Astrocyte (in vitro differentiated cells and primary cell): ENCODE measurements at regions not wholly inside any gene's neighbourhood (a gene's known extent, or its start where the extent isn't known, plus 50 kb on each side); places are given as distances from the start of the nearest gene placed in this dataset.

Experiments used
- DNase-seq: peaks from one replicate; pipeline ENCODE4 v3.0.0-alpha.2; 2010; ENCODE audit warnings: low read depth
- FAIRE-seq: peaks from 2 replicates; lab custom pipeline; 2011; peaks lifted over from hg19 to GRCh38; lab: Jason Lieb, UNC
- H2AFZ ChIP-seq: 2 replicates; pipeline ENCODE4 v1.6.0; 2012; ENCODE audit warnings: low read depth, low read length, inconsistent platforms
- H3K27ac ChIP-seq: 2 replicates; pipeline ENCODE4 v1.5.1; 2011; ENCODE audit warnings: low read depth, low read length, inconsistent platforms
- H3K27me3 ChIP-seq: 2 replicates; pipeline ENCODE4 v1.6.0; 2011; ENCODE audit warnings: low read length, inconsistent platforms; ENCODE audit not compliant: insufficient read depth
- H3K36me3 ChIP-seq: 2 replicates; pipeline ENCODE4 v1.5.1; 2011; ENCODE audit warnings: low read length, inconsistent platforms; ENCODE audit not compliant: insufficient read depth
- H3K4me1 ChIP-seq: 2 replicates; pipeline ENCODE4 v1.5.1; 2011; ENCODE audit warnings: low read length, inconsistent platforms; ENCODE audit not compliant: insufficient read depth
- H3K4me2 ChIP-seq: 2 replicates; pipeline ENCODE4 v1.6.0; 2012; ENCODE audit warnings: low read length, inconsistent platforms
- H3K4me3 ChIP-seq: 2 replicates; pipeline ENCODE4 v1.5.1; 2011; ENCODE audit warnings: low read depth, mild to moderate bottlenecking, low read length, inconsistent platforms; ENCODE audit not compliant: insufficient read depth
- H3K79me2 ChIP-seq: 2 replicates; pipeline ENCODE4 v1.6.0; 2012; ENCODE audit warnings: mild to moderate bottlenecking, low read length, inconsistent platforms; ENCODE audit not compliant: insufficient read depth
- H3K9ac ChIP-seq: 2 replicates; pipeline ENCODE4 v1.6.0; 2012; ENCODE audit warnings: mild to moderate bottlenecking, low read length, inconsistent platforms
- H3K9me3 ChIP-seq: 2 replicates; pipeline ENCODE4 v1.5.1; 2012; ENCODE audit warnings: low read depth, mild to moderate bottlenecking, low read length, inconsistent platforms; ENCODE audit not compliant: insufficient read depth
- H4K20me1 ChIP-seq: 2 replicates; pipeline ENCODE4 v1.6.0; 2012; ENCODE audit warnings: low read length, inconsistent platforms; ENCODE audit not compliant: insufficient read depth
- H3K27ac Mint-ChIP-seq: one replicate; pipeline ENCODE4 v1.8.0; 2021; ENCODE audit warnings: mild to moderate bottlenecking, mixed read lengths; ENCODE audit not compliant: unreplicated experiment
- H3K27me3 Mint-ChIP-seq: one replicate; pipeline ENCODE4 v1.8.0; 2021; ENCODE audit warnings: low read depth, mixed read lengths; ENCODE audit not compliant: unreplicated experiment
- H3K36me3 Mint-ChIP-seq: one replicate; pipeline ENCODE4 v1.8.0; 2021; ENCODE audit warnings: low read depth, mixed read lengths; ENCODE audit not compliant: unreplicated experiment
- H3K4me1 Mint-ChIP-seq: one replicate; pipeline ENCODE4 v1.8.0; 2021; ENCODE audit warnings: low read depth, mixed read lengths; ENCODE audit not compliant: unreplicated experiment
- H3K4me3 Mint-ChIP-seq: one replicate; pipeline ENCODE4 v1.8.0; 2021; ENCODE audit warnings: mild to moderate bottlenecking, moderate library complexity, mixed read lengths; ENCODE audit not compliant: unreplicated experiment
- H3K9me3 Mint-ChIP-seq: one replicate; pipeline ENCODE4 v1.8.0; 2021; ENCODE audit warnings: mild to moderate bottlenecking, mixed read lengths; ENCODE audit not compliant: unreplicated experiment
- EZH2 ChIP-seq: IDR thresholded peaks from 2 replicates; pipeline ENCODE4 v1.6.1; 2012; ENCODE audit warnings: mild to moderate bottlenecking, low read length, inconsistent platforms; ENCODE audit not compliant: insufficient read depth
- TF ChIP-seq, protein P1 (sequence below): IDR thresholded peaks from 2 replicates; pipeline ENCODE4 v1.5.1; 2011; ENCODE audit warnings: low read depth, mild to moderate bottlenecking, inconsistent platforms, low read length, moderate library complexity; ENCODE audit not compliant: insufficient read depth

DNA sequence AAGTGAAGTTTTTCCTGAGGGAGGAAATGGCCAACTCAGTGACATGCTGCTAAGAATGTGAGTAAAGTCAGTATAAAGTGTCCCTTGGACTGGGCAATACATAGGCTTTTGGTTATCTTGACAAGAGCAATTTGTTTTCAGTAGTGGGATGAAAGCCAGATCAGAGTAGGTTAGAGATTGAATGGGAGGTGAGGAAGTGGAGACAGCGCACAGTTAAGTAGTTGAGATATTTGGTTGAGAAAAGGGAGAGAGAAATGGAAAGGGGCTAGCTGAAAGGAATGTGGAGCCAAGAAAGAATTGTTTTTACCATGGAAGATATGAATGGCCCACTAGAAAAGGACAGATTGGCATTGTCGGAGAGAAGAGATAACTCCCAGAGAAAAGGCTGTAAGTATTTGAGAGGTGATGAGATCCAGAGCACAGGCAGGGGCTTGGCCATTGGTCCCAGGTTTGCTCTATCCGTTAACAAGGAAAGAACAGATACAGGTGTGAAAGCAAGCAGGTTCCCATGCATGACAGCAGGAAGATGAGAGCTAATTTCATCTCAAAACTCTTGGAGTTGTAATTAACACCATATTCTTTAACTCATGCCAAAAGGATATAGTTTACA, 392.0 kb downstream of the NR2F1-AS1 start:
- H3K36me3 ChIP-seq: no peaks in the 10 kb centered on the region
- Mint-ChIP-seq H3K27me3 (no peaks in the 10 kb centered on the region), H3K4me1 (peaks cover 59% of the 10 kb centered on the region), H3K27ac (peak overlapping the region; percentile 84), H3K36me3 (no peaks in the 10 kb centered on the region), H3K9me3 (no peaks in the 10 kb centered on the region), H3K4me3 (no peak overlapping the region)
- no peaks in the 10 kb centered on the region for H4K20me1 ChIP-seq
- no peak overlapping the region for H2AFZ ChIP-seq
- H3K79me2 ChIP-seq: no peaks in the 10 kb centered on the region
- H3K4me1 ChIP-seq: peaks cover 55% of the 10 kb centered on the region
- peak overlapping the region; percentile 69 for H3K4me2 ChIP-seq
- H3K27me3 ChIP-seq: no peaks in the 10 kb centered on the region
- no peak for TF ChIP-seq EZH2
- TF ChIP-seq, protein P1, sequence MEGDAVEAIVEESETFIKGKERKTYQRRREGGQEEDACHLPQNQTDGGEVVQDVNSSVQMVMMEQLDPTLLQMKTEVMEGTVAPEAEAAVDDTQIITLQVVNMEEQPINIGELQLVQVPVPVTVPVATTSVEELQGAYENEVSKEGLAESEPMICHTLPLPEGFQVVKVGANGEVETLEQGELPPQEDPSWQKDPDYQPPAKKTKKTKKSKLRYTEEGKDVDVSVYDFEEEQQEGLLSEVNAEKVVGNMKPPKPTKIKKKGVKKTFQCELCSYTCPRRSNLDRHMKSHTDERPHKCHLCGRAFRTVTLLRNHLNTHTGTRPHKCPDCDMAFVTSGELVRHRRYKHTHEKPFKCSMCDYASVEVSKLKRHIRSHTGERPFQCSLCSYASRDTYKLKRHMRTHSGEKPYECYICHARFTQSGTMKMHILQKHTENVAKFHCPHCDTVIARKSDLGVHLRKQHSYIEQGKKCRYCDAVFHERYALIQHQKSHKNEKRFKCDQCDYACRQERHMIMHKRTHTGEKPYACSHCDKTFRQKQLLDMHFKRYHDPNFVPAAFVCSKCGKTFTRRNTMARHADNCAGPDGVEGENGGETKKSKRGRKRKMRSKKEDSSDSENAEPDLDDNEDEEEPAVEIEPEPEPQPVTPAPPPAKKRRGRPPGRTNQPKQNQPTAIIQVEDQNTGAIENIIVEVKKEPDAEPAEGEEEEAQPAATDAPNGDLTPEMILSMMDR: no peak
- FAIRE-seq (peak; percentile 37), DNase-seq (peak; percentile 35)
- peak overlapping the region; percentile 84 for H3K27ac ChIP-seq
- H3K9me3 ChIP-seq: no peaks in the 10 kb centered on the region
- H3K9ac ChIP-seq: peak overlapping the region; percentile 51
- no peak overlapping the region for H3K4me3 ChIP-seq

DNA sequence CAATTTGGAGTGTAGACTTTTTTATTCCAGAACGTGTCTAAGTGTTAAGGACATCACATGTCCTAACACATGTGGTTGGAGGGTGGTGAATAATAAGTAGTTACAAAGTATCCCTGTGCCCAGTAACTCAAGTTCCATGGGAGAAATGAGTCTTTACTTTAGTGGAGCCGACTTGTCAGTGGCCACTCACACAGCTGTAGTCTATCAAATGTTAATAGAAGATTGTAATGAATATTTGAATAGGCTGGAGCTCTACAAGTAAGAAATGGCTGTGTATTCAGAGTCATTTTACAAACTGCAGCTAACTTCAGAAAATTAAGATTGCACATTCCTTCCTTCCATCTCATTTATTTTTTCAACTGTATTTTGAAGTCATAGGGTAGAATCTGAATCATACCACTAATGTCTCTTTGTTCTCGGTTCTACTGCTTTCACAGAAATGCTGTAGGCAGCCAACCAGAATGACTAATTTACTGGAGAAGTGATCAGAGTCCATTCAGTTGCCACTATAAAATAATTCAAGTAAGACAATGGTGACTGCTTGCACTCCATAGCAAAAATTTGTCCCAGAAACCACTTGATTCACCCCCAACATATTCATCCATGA, 394.8 kb downstream of the NR2F1-AS1 start:
- H2AFZ ChIP-seq: peak overlapping the region; percentile 1
- peak overlapping the region; percentile 48 for H3K4me2 ChIP-seq
- no peaks in the 10 kb centered on the region for H3K9me3 ChIP-seq
- TF ChIP-seq, protein P1: no peak
- no peak for TF ChIP-seq EZH2
- no peaks in the 10 kb centered on the region for H3K79me2 ChIP-seq
- peak overlapping the region; percentile 38 for H3K9ac ChIP-seq
- Mint-ChIP-seq H3K27me3 (no peaks in the 10 kb centered on the region), H3K27ac (peak overlapping the region; percentile 59), H3K4me3 (no peak overlapping the region), H3K4me1 (peaks cover 33% of the 10 kb centered on the region), H3K36me3 (no peaks in the 10 kb centered on the region), H3K9me3 (no peaks in the 10 kb centered on the region)
- peak; percentile 98 for FAIRE-seq
- DNase-seq: peak; percentile 93
- no peaks in the 10 kb centered on the region for H4K20me1 ChIP-seq
- peaks cover 33% of the 10 kb centered on the region for H3K4me1 ChIP-seq
- no peak overlapping the region for H3K4me3 ChIP-seq
- no peaks in the 10 kb centered on the region for H3K27me3 ChIP-seq
- peak overlapping the region; percentile 78 for H3K27ac ChIP-seq
- no peaks in the 10 kb centered on the region for H3K36me3 ChIP-seq

DNA sequence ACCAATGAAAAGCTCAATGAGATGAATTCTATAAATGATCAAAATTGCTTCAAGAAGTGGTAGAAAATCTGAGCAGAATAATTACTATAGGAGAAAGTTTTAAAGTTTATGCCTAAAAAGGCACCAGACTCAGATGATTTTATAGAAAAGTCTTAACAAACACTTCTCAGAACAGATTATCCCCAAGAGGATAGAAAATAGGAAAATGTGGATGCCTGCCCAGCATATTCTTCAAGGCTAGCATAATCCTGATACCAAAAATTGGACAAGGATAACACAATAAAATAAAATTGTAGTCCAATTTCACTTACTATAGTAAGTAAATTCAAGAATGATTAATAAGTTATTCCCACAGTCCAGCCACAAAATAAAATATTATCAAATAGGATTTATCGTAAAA, 397.0 kb downstream of the NR2F1-AS1 start:
- no peaks in the 10 kb centered on the region for H3K9me3 Mint-ChIP-seq
- TF ChIP-seq, protein P1: no peak
- no peak for TF ChIP-seq EZH2
- Histone ChIP-seq H3K4me3 (no peak overlapping the region), H4K20me1 (no peaks in the 10 kb centered on the region), H3K79me2 (no peaks in the 10 kb centered on the region), H3K27me3 (no peaks in the 10 kb centered on the region), H2AFZ (no peak overlapping the region), H3K4me2 (no peak overlapping the region), H3K9ac (no peak overlapping the region), H3K27ac (no peak overlapping the region), H3K9me3 (no peaks in the 10 kb centered on the region), H3K36me3 (no peaks in the 10 kb centered on the region), H3K4me1 (peaks cover 14% of the 10 kb centered on the region)
- no peak for DNase-seq
- H3K27ac Mint-ChIP-seq: no peak overlapping the region
- no peak overlapping the region for H3K4me3 Mint-ChIP-seq
- H3K27me3 Mint-ChIP-seq: no peaks in the 10 kb centered on the region
- H3K4me1 Mint-ChIP-seq: peaks cover 18% of the 10 kb centered on the region
- H3K36me3 Mint-ChIP-seq: no peaks in the 10 kb centered on the region
- FAIRE-seq: no peak
